ENCODE measurements at regions not wholly inside any gene's neighbourhood (a gene's known extent, or its start where the extent isn't known, plus 50 kb on each side); places are given as distances from the start of the nearest gene placed in this dataset.

DNA sequence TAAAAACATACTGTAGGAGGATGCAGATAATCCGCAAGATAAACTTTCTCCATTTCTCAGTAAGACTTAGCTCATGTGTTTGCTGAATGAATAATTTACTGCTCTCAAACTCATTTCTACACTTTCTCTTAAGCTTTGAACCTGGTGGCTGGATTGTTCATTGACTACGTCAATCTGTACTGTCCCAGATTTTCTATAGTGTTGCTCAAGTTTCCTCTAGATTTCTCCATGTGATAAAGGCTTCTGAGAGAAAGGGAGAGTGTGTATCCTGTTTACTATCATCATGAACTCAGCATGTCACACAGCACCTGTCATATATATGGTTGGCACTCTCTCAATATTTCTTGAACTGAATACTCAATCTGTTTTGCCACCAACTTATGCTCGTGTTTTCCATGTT, 518.0 kb upstream of the TBX3 start:
- H3K4me3 ChIP-seq (ENCODE audit: low read length), result no peak overlapping the region
- H3K9ac ChIP-seq (ENCODE audit: low read length), result no peak overlapping the region
- H3K79me2 ChIP-seq (replicated peaks; ENCODE audit: insufficient read depth, low read length), result no peaks in the 10 kb centered on the region
- H3K9me3 ChIP-seq (ENCODE audit: low read length), result no peaks in the 10 kb centered on the region
- H3F3A ChIP-seq (ENCODE audit: insufficient read depth, low read length, poor library complexity, severe bottlenecking), result no peaks in the 10 kb centered on the region
- no peaks in the 10 kb centered on the region for H4K20me1 ChIP-seq (ENCODE audit: insufficient read depth)
- H3K36me3 ChIP-seq (ENCODE audit: insufficient read depth, low read length), result no peaks in the 10 kb centered on the region
- no peak overlapping the region for H3K4me2 ChIP-seq (ENCODE audit: low read length)
- no peaks in the 10 kb centered on the region for H3K27me3 ChIP-seq (ENCODE audit: insufficient read depth, low read depth, low read length)
- H3K9me2 ChIP-seq (ENCODE audit: insufficient read depth, low read length), result no peaks in the 10 kb centered on the region
- no peak overlapping the region for H2AFZ ChIP-seq (ENCODE audit: low read depth, low read length)
- no peak overlapping the region for H3K27ac ChIP-seq (ENCODE audit: low read length)
- TF ChIP-seq, protein P1, sequence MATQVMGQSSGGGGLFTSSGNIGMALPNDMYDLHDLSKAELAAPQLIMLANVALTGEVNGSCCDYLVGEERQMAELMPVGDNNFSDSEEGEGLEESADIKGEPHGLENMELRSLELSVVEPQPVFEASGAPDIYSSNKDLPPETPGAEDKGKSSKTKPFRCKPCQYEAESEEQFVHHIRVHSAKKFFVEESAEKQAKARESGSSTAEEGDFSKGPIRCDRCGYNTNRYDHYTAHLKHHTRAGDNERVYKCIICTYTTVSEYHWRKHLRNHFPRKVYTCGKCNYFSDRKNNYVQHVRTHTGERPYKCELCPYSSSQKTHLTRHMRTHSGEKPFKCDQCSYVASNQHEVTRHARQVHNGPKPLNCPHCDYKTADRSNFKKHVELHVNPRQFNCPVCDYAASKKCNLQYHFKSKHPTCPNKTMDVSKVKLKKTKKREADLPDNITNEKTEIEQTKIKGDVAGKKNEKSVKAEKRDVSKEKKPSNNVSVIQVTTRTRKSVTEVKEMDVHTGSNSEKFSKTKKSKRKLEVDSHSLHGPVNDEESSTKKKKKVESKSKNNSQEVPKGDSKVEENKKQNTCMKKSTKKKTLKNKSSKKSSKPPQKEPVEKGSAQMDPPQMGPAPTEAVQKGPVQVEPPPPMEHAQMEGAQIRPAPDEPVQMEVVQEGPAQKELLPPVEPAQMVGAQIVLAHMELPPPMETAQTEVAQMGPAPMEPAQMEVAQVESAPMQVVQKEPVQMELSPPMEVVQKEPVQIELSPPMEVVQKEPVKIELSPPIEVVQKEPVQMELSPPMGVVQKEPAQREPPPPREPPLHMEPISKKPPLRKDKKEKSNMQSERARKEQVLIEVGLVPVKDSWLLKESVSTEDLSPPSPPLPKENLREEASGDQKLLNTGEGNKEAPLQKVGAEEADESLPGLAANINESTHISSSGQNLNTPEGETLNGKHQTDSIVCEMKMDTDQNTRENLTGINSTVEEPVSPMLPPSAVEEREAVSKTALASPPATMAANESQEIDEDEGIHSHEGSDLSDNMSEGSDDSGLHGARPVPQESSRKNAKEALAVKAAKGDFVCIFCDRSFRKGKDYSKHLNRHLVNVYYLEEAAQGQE (IDR thresholded peaks at IDR 0.05; ENCODE audit: borderline replicate concordance), result no peak
- TF ChIP-seq EZH2 (IDR thresholded peaks at IDR 0.05; ENCODE audit: borderline replicate concordance, insufficient read depth, low read length, poor library complexity, severe bottlenecking) (no peak), TAF1 (IDR thresholded peaks at IDR 0.05; ENCODE audit: low read depth) (no peak), MXI1 (conservative IDR thresholded peaks at IDR 0.05; ENCODE audit: poor library complexity, severe bottlenecking) (no peak), RAD21 (conservative IDR thresholded peaks at IDR 0.05) (no peak), EP300 (conservative IDR thresholded peaks at IDR 0.05; ENCODE audit: poor library complexity, severe bottlenecking) (no peak), POLR2AphosphoS5 (IDR thresholded peaks at IDR 0.05) (no peak), SMC3 (conservative IDR thresholded peaks at IDR 0.05; ENCODE audit: poor library complexity) (no peak), CTCF (IDR thresholded peaks at IDR 0.05; ENCODE audit: poor library complexity, severe bottlenecking) (no peak)

DNA sequence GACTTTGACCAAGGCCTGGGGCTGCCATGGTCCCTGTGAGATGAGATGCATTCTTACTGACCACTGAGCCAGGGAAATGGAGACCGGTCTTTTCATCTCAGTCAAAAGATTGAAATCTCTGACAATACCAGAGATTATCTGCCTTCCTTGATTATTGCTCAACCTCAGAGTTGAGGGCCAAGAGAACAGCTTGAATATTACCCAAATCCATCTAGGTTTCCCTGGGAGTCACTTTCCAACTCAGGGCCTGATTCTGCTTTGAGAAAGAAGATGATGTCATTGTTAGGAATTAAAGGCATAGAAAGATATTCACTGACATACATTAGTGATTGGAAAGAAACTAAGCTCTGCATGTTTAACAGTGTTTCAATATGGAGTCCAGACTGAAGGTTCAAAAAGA, 515.9 kb upstream of the TBX3 start:
- no peaks in the 10 kb centered on the region for H3K9me3 ChIP-seq (ENCODE audit: low read length)
- no peaks in the 10 kb centered on the region for H3K9me2 ChIP-seq (ENCODE audit: insufficient read depth, low read length)

More for the DNA sequence above, 515.9 kb upstream of the TBX3 start:
- Histone ChIP-seq H3K27me3 (ENCODE audit: insufficient read depth, low read depth, low read length) (no peaks in the 10 kb centered on the region), H3F3A (ENCODE audit: insufficient read depth, low read length, poor library complexity, severe bottlenecking) (no peaks in the 10 kb centered on the region), H3K36me3 (ENCODE audit: insufficient read depth, low read length) (no peaks in the 10 kb centered on the region), H3K9ac (ENCODE audit: low read length) (no peak overlapping the region), H3K4me2 (ENCODE audit: low read length) (no peak overlapping the region), H3K4me3 (ENCODE audit: low read length) (no peak overlapping the region), H3K27ac (ENCODE audit: low read length) (no peak overlapping the region), H2AFZ (ENCODE audit: low read depth, low read length) (no peak overlapping the region), H3K79me2 (replicated peaks; ENCODE audit: insufficient read depth, low read length) (no peaks in the 10 kb centered on the region), H4K20me1 (ENCODE audit: insufficient read depth) (no peaks in the 10 kb centered on the region)
- TF ChIP-seq CTCF (IDR thresholded peaks at IDR 0.05; ENCODE audit: poor library complexity, severe bottlenecking), result no peak
- no peak for TF ChIP-seq EZH2 (IDR thresholded peaks at IDR 0.05; ENCODE audit: borderline replicate concordance, insufficient read depth, low read length, poor library complexity, severe bottlenecking)
- no peak for TF ChIP-seq MXI1 (conservative IDR thresholded peaks at IDR 0.05; ENCODE audit: poor library complexity, severe bottlenecking)
- TF ChIP-seq SMC3 (conservative IDR thresholded peaks at IDR 0.05; ENCODE audit: poor library complexity), result no peak
- no peak for TF ChIP-seq POLR2AphosphoS5 (IDR thresholded peaks at IDR 0.05)
- TF ChIP-seq EP300 (conservative IDR thresholded peaks at IDR 0.05; ENCODE audit: poor library complexity, severe bottlenecking), result no peak
- no peak for TF ChIP-seq TAF1 (IDR thresholded peaks at IDR 0.05; ENCODE audit: low read depth)
- TF ChIP-seq RAD21 (conservative IDR thresholded peaks at IDR 0.05), result no peak
- TF ChIP-seq, protein P1 (IDR thresholded peaks at IDR 0.05; ENCODE audit: borderline replicate concordance), result no peak
